BLaER1 (cell line): ENCODE measurements at regions not wholly inside any gene's neighbourhood (a gene's known extent, or its start where the extent isn't known, plus 50 kb on each side); places are given as distances from the start of the nearest gene placed in this dataset.
"Not testable (repeated sequence)": the region's sequence is repeated elsewhere in the genome, so short reads cannot be mapped to it uniquely, and the experiment has no call there.

Source experiments
- H3K27ac ChIP-seq: shearing (Covaris generic); formaldehyde crosslinking; 2 replicates; pipeline ENCODE4 v1.8.1; 2022
- H3K27me3 ChIP-seq: shearing (Covaris generic); formaldehyde crosslinking; 2 replicates; pipeline ENCODE4 v1.8.1; 2022
- H3K36me3 ChIP-seq: shearing (Covaris generic); formaldehyde crosslinking; 2 replicates; pipeline ENCODE4 v1.8.1; 2022
- H3K4me1 ChIP-seq: shearing (Covaris generic); formaldehyde crosslinking; 2 replicates; pipeline ENCODE4 v1.8.1; 2022
- H3K4me2 ChIP-seq: shearing (Covaris generic); formaldehyde crosslinking; 2 replicates; pipeline ENCODE4 v1.8.1; 2022
- H3K4me3 ChIP-seq: shearing (Covaris generic); formaldehyde crosslinking; 2 replicates; pipeline ENCODE4 v1.8.1; 2022
- H3K9ac ChIP-seq: shearing (Covaris generic); formaldehyde crosslinking; 2 replicates; pipeline ENCODE4 v1.8.1; 2022
- H3K9me3 ChIP-seq: shearing (Covaris generic); formaldehyde crosslinking; 2 replicates; pipeline ENCODE4 v1.8.1; 2022
- H4K20me1 ChIP-seq: shearing (Covaris generic); formaldehyde crosslinking; 2 replicates; pipeline ENCODE4 v1.8.1; 2022
- Cebpa-rat ChIP-seq: shearing (Covaris generic); IDR thresholded peaks from 2 replicates; pipeline ENCODE4 v1.8.1; 2022

- H3K4me2 ChIP-seq, result no peak overlapping the region
- no peak for TF ChIP-seq Cebpa-rat
- no peak overlapping the region for H3K27ac ChIP-seq
- no peak overlapping the region for H3K4me3 ChIP-seq
- no peaks in the 10 kb centered on the region for H3K4me1 ChIP-seq
- no peaks in the 10 kb centered on the region for H3K36me3 ChIP-seq
- no peaks in the 10 kb centered on the region for H4K20me1 ChIP-seq
- no peak overlapping the region for H3K9ac ChIP-seq
- H3K27me3 ChIP-seq, result no peaks in the 10 kb centered on the region
- no peaks in the 10 kb centered on the region for H3K9me3 ChIP-seq
Measured at GRCh38 chr14:42994051-42994736, 1387.5 kb downstream of the LRFN5 start.

GRCh38 chr14:42992930-42993329, 1386.3 kb downstream of the LRFN5 start:
- no peaks in the 10 kb centered on the region for H3K4me1 ChIP-seq

GRCh38 chr14:42980419-42980818, 1373.7 kb downstream of the LRFN5 start:
- Histone ChIP-seq H3K4me3 (no peak overlapping the region), H3K9me3 (peaks cover 3% of the 10 kb centered on the region), H4K20me1 (no peaks in the 10 kb centered on the region), H3K9ac (no peak overlapping the region), H3K27me3 (no peaks in the 10 kb centered on the region), H3K4me1 (no peaks in the 10 kb centered on the region), H3K27ac (no peak overlapping the region), H3K36me3 (no peaks in the 10 kb centered on the region), H3K4me2 (no peak overlapping the region)
- TF ChIP-seq Cebpa-rat, result no peak

More at GRCh38 chr14:42992930-42993329, 1386.3 kb downstream of the LRFN5 start:
- TF ChIP-seq Cebpa-rat, result no peak
- Histone ChIP-seq H3K36me3 (no peaks in the 10 kb centered on the region), H3K27me3 (no peaks in the 10 kb centered on the region), H4K20me1 (no peaks in the 10 kb centered on the region), H3K4me3 (no peak overlapping the region), H3K27ac (no peak overlapping the region), H3K9ac (no peak overlapping the region), H3K4me2 (no peak overlapping the region), H3K9me3 (no peaks in the 10 kb centered on the region)

GRCh38 chr14:42973171-42973570, 1366.5 kb downstream of the LRFN5 start:
- not testable (repeated sequence) for H3K27ac ChIP-seq, H3K4me1 ChIP-seq, H3K36me3 ChIP-seq, H3K27me3 ChIP-seq, H3K4me2 ChIP-seq, H3K9ac ChIP-seq, H3K4me3 ChIP-seq, H3K9me3 ChIP-seq, H4K20me1 ChIP-seq

DNA sequence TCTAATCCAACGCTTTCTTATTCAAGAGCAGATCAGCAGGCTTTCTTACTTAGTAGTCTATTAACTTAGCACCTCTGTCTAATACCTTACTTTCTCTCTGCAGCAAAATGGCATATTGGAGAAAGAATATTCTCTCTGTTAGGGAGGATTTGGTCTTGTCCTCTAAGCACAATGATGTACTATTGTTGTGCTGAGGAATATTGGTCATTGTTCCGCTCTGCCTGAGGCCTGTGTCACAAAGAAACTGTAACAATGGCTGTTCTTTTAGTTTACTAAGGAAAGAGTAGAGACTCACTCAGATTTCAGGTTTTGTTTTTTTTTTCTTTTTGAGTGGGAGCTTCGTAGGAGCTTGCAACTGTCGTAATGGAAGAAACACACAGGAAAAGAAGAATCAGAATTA, 1358.8 kb downstream of the LRFN5 start:
- no peak for TF ChIP-seq Cebpa-rat
- Histone ChIP-seq H3K4me2 (no peak overlapping the region), H3K9ac (no peak overlapping the region), H3K27ac (no peak overlapping the region), H3K36me3 (no peaks in the 10 kb centered on the region), H3K4me3 (no peak overlapping the region), H3K9me3 (no peaks in the 10 kb centered on the region), H3K27me3 (no peaks in the 10 kb centered on the region), H3K4me1 (no peaks in the 10 kb centered on the region), H4K20me1 (no peaks in the 10 kb centered on the region)

GRCh38 chr14:42961509-42961908, 1354.8 kb downstream of the LRFN5 start:
- no peak overlapping the region for H3K27ac ChIP-seq
- no peak for TF ChIP-seq Cebpa-rat
- no peak overlapping the region for H3K9ac ChIP-seq
- H3K4me1 ChIP-seq, result no peaks in the 10 kb centered on the region
- H3K4me3 ChIP-seq, result no peak overlapping the region
- H3K9me3 ChIP-seq, result no peaks in the 10 kb centered on the region
- no peaks in the 10 kb centered on the region for H4K20me1 ChIP-seq
- no peaks in the 10 kb centered on the region for H3K36me3 ChIP-seq
- H3K27me3 ChIP-seq, result no peaks in the 10 kb centered on the region
- no peak overlapping the region for H3K4me2 ChIP-seq

DNA sequence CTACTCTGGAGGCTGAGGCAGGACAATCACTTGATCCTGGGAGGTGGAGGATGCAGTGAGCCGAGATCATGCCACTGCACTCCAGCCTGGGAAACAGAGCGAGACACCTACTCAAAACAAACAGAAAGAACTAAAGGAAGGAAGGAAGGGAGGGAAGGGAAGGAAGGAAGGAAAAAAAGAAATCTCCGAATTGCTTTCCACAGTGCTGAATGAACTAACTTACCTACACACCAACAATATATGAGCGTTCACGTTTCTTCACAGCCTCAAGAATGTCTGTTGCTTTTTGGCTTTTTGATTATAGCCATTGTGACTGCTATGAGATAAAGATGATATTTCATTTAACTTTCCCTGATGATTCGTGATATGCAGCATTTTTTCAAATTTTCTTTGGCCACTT, 1343.7 kb downstream of the LRFN5 start:
- Histone ChIP-seq H3K9ac (no peak overlapping the region), H3K27me3 (no peaks in the 10 kb centered on the region), H3K27ac (no peak overlapping the region), H3K4me3 (no peak overlapping the region), H3K36me3 (no peaks in the 10 kb centered on the region), H3K4me1 (no peaks in the 10 kb centered on the region), H4K20me1 (no peaks in the 10 kb centered on the region), H3K4me2 (no peak overlapping the region), H3K9me3 (no peaks in the 10 kb centered on the region)
- TF ChIP-seq Cebpa-rat, result no peak

- H3K27ac ChIP-seq, result no peak overlapping the region
- H3K9me3 ChIP-seq, result no peaks in the 10 kb centered on the region
- no peak for TF ChIP-seq Cebpa-rat
- no peak overlapping the region for H3K9ac ChIP-seq
- no peaks in the 10 kb centered on the region for H4K20me1 ChIP-seq
- H3K36me3 ChIP-seq, result no peaks in the 10 kb centered on the region
- no peak overlapping the region for H3K4me3 ChIP-seq
- no peak overlapping the region for H3K4me2 ChIP-seq
- H3K27me3 ChIP-seq, result no peaks in the 10 kb centered on the region
- H3K4me1 ChIP-seq, result no peaks in the 10 kb centered on the region
Measured at GRCh38 chr14:42947991-42948390, 1341.3 kb downstream of the LRFN5 start.

DNA sequence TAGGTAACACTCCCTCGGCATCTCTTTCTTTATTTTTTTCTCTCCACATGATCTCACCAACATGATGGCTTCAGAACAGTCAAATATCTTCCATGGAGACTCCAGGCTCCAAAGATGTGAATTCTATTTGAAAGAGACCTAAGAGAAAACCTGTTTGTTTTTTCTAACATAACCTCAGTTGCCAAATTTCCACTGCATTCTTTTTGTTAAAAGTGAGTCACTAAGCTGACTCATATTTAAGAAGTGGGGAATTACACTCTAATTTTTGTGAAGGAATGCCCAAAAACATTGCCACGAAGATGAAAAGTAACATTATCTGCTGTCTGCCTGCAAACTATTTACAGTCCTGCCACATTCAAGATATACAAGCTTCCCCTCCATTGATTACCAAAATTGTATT, 1337.6 kb downstream of the LRFN5 start:
- Histone ChIP-seq H3K36me3 (no peaks in the 10 kb centered on the region), H3K9ac (no peak overlapping the region), H3K4me2 (no peak overlapping the region), H3K27me3 (no peaks in the 10 kb centered on the region), H3K27ac (no peak overlapping the region), H4K20me1 (no peaks in the 10 kb centered on the region), H3K4me3 (no peak overlapping the region), H3K9me3 (no peaks in the 10 kb centered on the region), H3K4me1 (no peaks in the 10 kb centered on the region)
- no peak for TF ChIP-seq Cebpa-rat

- Histone ChIP-seq H3K27me3 (no peaks in the 10 kb centered on the region), H3K4me1 (peaks cover 14% of the 10 kb centered on the region), H3K9me3 (no peaks in the 10 kb centered on the region), H3K4me2 (no peak overlapping the region), H3K27ac (no peak overlapping the region), H3K9ac (no peak overlapping the region), H3K36me3 (no peaks in the 10 kb centered on the region), H3K4me3 (no peak overlapping the region), H4K20me1 (no peaks in the 10 kb centered on the region)
- no peak for TF ChIP-seq Cebpa-rat
Measured at GRCh38 chr14:42931308-42931707, 1324.6 kb downstream of the LRFN5 start.
